Endothelial cell of umbilical vein (primary cell): ENCODE measurements at regions not wholly inside any gene's neighbourhood (a gene's known extent, or its start where the extent isn't known, plus 50 kb on each side); places are given as distances from the start of the nearest gene placed in this dataset.

Source experiments
- BruUV-seq: library from RNA; stranded (reverse); fragments of 400-500 nt; replicated peaks from 2 replicates; lab custom pipeline; 2021; lab: Mats Ljungman, UMichigan
- CTCF ChIA-PET: fragments of 300-600, 350-600 bp; sonication (Branson Sonifier 250); formaldehyde crosslinking; loops from one replicate; lab custom pipeline; 2021; ENCODE audit warnings: antibody characterized with exemption, inconsistent platforms; lab: Charles Lee
- POLR2A ChIA-PET: fragments of 300-600, 350-600 bp; sonication (Branson Sonifier 250); formaldehyde crosslinking; loops from one replicate; lab custom pipeline; 2021; ENCODE audit warnings: antibody characterized with exemption, inconsistent platforms; lab: Charles Lee
- DNase-seq: peaks from one replicate; pipeline ENCODE4 v3.0.0-alpha.2; 2011; ENCODE audit warnings: low read depth, low spot score
- FAIRE-seq: peaks from 2 replicates; lab custom pipeline; 2011; peaks lifted over from hg19 to GRCh38; lab: Jason Lieb, UNC
- H2AFZ ChIP-seq: 2 replicates; pipeline ENCODE4 v1.6.0; 2012; ENCODE audit warnings: low read depth, low read length, control low read depth, inconsistent platforms
- H3K27ac ChIP-seq: 2 replicates; pipeline ENCODE4 v1.5.1; 2011; ENCODE audit warnings: low read depth, mild to moderate bottlenecking, control low read depth, low read length, moderate library complexity; ENCODE audit not compliant: insufficient read depth
- H3K27me3 ChIP-seq, 2 experiments: 2 replicates each; pipeline versions ENCODE4 v1.6.0 to v1.6.1; 2011; ENCODE audit warnings: low read length in 2 of 2, mixed read lengths in 1 of 2; ENCODE audit not compliant: control insufficient read depth in 2 of 2, insufficient read depth in 2 of 2
- H3K36me3 ChIP-seq, 2 experiments: 2 replicates in 1 of 2; 3 replicates in 1 of 2; pipeline ENCODE4 v1.5.1; 2011; ENCODE audit warnings: low read length in 2 of 2, mild to moderate bottlenecking in 1 of 2, moderate library complexity in 1 of 2; ENCODE audit not compliant: control insufficient read depth in 2 of 2, insufficient read depth in 2 of 2; ENCODE audit errors: extremely low read depth in 1 of 2
- H3K4me1 ChIP-seq: 3 replicates; pipeline ENCODE4 v1.5.1; 2011; ENCODE audit warnings: mild to moderate bottlenecking, low read length; ENCODE audit not compliant: control insufficient read depth, insufficient read depth; ENCODE audit errors: extremely low read depth
- H3K4me2 ChIP-seq: 2 replicates; pipeline ENCODE4 v1.6.1; 2011; ENCODE audit warnings: low read length, control low read depth, mixed read lengths; ENCODE audit not compliant: insufficient read depth
- H3K4me3 ChIP-seq, 3 experiments: fragments of 200-600 bp in 1 of 3; sonication (generic), shearing (Covaris generic) in 1 of 3; replicated peaks in 1 of 3; 2 replicates each; pipeline ENCODE4 v1.5.1; 2011 to 2016; ENCODE audit warnings: control low read depth in 3 of 3, low read length in 3 of 3, mild to moderate bottlenecking in 2 of 3, inconsistent platforms in 1 of 3, low read depth in 1 of 3, moderate library complexity in 1 of 3; ENCODE audit not compliant: insufficient read depth in 1 of 3
- H3K79me2 ChIP-seq: 2 replicates; pipeline ENCODE4 v1.6.0; 2012; ENCODE audit warnings: low read length, inconsistent platforms; ENCODE audit not compliant: control insufficient read depth, insufficient read depth
- H3K9ac ChIP-seq: replicated peaks from 2 replicates; pipeline ENCODE3; 2011; ENCODE audit warnings: low read length, control low read depth; ENCODE audit not compliant: insufficient read depth; ENCODE audit errors: extremely low read depth
- H3K9me1 ChIP-seq: replicated peaks from 3 replicates; pipeline ENCODE4 v1.6.0; 2011; ENCODE audit warnings: mild to moderate bottlenecking, low read length; ENCODE audit not compliant: control insufficient read depth, insufficient read depth; ENCODE audit errors: extremely low read depth
- H3K9me3 ChIP-seq: replicated peaks from 2 replicates; pipeline ENCODE4 v1.5.1; 2012; ENCODE audit warnings: low read length, inconsistent platforms; ENCODE audit not compliant: control insufficient read depth, insufficient read depth
- H4K20me1 ChIP-seq: replicated peaks from 2 replicates; pipeline ENCODE3; 2011; ENCODE audit warnings: mild to moderate bottlenecking, low read length; ENCODE audit not compliant: control insufficient read depth, insufficient read depth; ENCODE audit errors: extremely low read depth
- EZH2 ChIP-seq: IDR thresholded peaks from 2 replicates; pipeline ENCODE4 v1.6.1; 2012; ENCODE audit warnings: borderline replicate concordance, low read depth, mild to moderate bottlenecking, moderate library complexity, low read length, inconsistent platforms; ENCODE audit not compliant: severe bottlenecking
- FOS ChIP-seq: IDR thresholded peaks from 2 replicates; pipeline ENCODE4 v1.6.1; 2011; ENCODE audit warnings: mild to moderate bottlenecking, low read length, moderate library complexity, borderline replicate concordance; ENCODE audit not compliant: insufficient read depth
- GATA2 ChIP-seq: IDR thresholded peaks from 2 replicates; pipeline ENCODE4 v1.7.0; 2011; ENCODE audit warnings: low read depth, mild to moderate bottlenecking, moderate library complexity, mixed read lengths, low read length; ENCODE audit not compliant: insufficient read length, insufficient read depth
- JUN ChIP-seq: IDR thresholded peaks from 2 replicates; pipeline ENCODE4 v1.6.1; 2011; ENCODE audit warnings: borderline replicate concordance, low read depth; ENCODE audit not compliant: insufficient read length, insufficient read depth
- MAX ChIP-seq: IDR thresholded peaks from 2 replicates; pipeline ENCODE4 v1.6.1; 2011; ENCODE audit not compliant: insufficient read depth, insufficient read length
- MYC ChIP-seq: IDR thresholded peaks from one replicate; pipeline ENCODE4 v1.6.1; 2011; ENCODE audit warnings: mild to moderate bottlenecking, low read depth, low read length
- POLR2A ChIP-seq: IDR thresholded peaks from 2 replicates; pipeline ENCODE4 v1.6.1; 2012; ENCODE audit warnings: low read depth, mild to moderate bottlenecking, control low read depth, low read length
- POLR2AphosphoS5 ChIP-seq: IDR thresholded peaks from 2 replicates; pipeline ENCODE4 v1.6.1; 2012; ENCODE audit warnings: low read depth, mild to moderate bottlenecking, control low read depth, low read length, moderate library complexity; ENCODE audit not compliant: insufficient read depth
- dilution Hi-C: fragments of 300-500 bp; cut with MboI; formaldehyde crosslinking; loops from one replicate; pipeline ENCODE4 v1.15.0; 2019; ENCODE audit warnings: low sequenced_read_pairs; ENCODE audit not compliant: extremely low pct_ligation_motif_present
- intact Hi-C: fragments of 100-400 bp; cut with micrococcal nuclease; formaldehyde crosslinking; loops from one replicate; pipeline ENCODE4 v1.10.0; 2022
- TF ChIP-seq, protein P1 (sequence below), 2 donors: IDR thresholded peaks; 1 replicate in 1 of 2; 2 replicates in 1 of 2; pipeline ENCODE4 v1.5.1; 2011; ENCODE audit warnings: low read length in 2 of 2, mild to moderate bottlenecking in 2 of 2, moderate library complexity in 2 of 2, control low read depth in 1 of 2, inconsistent platforms in 1 of 2, low read depth in 1 of 2; ENCODE audit not compliant: insufficient read depth in 1 of 2; ENCODE audit errors: extremely low read depth in 1 of 2

GRCh38 chr6:44651604-44652003 is 264.1 kb downstream of the CDC5L start:
- Histone ChIP-seq H3K4me3 (no peak overlapping the region), H3K36me3 (no peaks in the 10 kb centered on the region), H4K20me1 (no peaks in the 10 kb centered on the region), H3K4me1 (no peaks in the 10 kb centered on the region), H3K27ac (no peak overlapping the region), H3K4me2 (no peak overlapping the region), H3K9ac (no peak overlapping the region), H2AFZ (no peak overlapping the region), H3K27me3 (peaks cover 13 to 23% of the 10 kb centered on the region in 2 experiments), H3K9me1 (no peaks in the 10 kb centered on the region), H3K9me3 (no peaks in the 10 kb centered on the region), H3K79me2 (no peaks in the 10 kb centered on the region)
- intact Hi-C loops (loop anchor here (10.0 kb wide), 1 partner anchor 433 kb away; no protein-coding TSS in a partner anchor), dilution Hi-C loops (no loop called here)
- no peak for FAIRE-seq
- no peak for TF ChIP-seq MAX
- TF ChIP-seq JUN, result no peak
- no peak for TF ChIP-seq FOS
- no peak for TF ChIP-seq POLR2AphosphoS5
- no peak for TF ChIP-seq EZH2
- no peak for TF ChIP-seq GATA2
- TF ChIP-seq POLR2A, result no peak
- TF ChIP-seq, protein P1, sequence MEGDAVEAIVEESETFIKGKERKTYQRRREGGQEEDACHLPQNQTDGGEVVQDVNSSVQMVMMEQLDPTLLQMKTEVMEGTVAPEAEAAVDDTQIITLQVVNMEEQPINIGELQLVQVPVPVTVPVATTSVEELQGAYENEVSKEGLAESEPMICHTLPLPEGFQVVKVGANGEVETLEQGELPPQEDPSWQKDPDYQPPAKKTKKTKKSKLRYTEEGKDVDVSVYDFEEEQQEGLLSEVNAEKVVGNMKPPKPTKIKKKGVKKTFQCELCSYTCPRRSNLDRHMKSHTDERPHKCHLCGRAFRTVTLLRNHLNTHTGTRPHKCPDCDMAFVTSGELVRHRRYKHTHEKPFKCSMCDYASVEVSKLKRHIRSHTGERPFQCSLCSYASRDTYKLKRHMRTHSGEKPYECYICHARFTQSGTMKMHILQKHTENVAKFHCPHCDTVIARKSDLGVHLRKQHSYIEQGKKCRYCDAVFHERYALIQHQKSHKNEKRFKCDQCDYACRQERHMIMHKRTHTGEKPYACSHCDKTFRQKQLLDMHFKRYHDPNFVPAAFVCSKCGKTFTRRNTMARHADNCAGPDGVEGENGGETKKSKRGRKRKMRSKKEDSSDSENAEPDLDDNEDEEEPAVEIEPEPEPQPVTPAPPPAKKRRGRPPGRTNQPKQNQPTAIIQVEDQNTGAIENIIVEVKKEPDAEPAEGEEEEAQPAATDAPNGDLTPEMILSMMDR (IDR thresholded peaks at IDR 0.05; ENCODE audit: extremely low read depth in 1 of 2, insufficient read depth in 1 of 2, low read depth in 1 of 2, low read length in 2 of 2), result no peak
- TF ChIP-seq MYC, result no peak
- ChIA-PET CTCF (interaction anchor here (6.4 to 7.9 kb wide), 3 partner anchors 176 to 1272 kb away, joined by 113 to 302 read pairs (median 282); no protein-coding TSS in a partner anchor), POLR2A (no interaction called here)
- BruUV-seq, result no TSS peak
- no peak for DNase-seq
